HL-60 (cell line): ENCODE measurements at regions not wholly inside any gene's neighbourhood (a gene's known extent, or its start where the extent isn't known, plus 50 kb on each side); places are given as distances from the start of the nearest gene placed in this dataset.
"Not testable (repeated sequence)": the region's sequence is repeated elsewhere in the genome, so short reads cannot be mapped to it uniquely, and the experiment has no call there.

ENCODE experiments used
- DNase-seq, 2 experiments: peaks; one replicate each; pipeline ENCODE4 v3.0.0-alpha.2; 2010 to 2020; ENCODE audit warnings: low read depth in 1 of 2, low spot score in 1 of 2
- H3K27ac ChIP-seq: fragments of 250-450 bp; sonication (Bioruptor Pico); replicated peaks from 2 replicates; pipeline ENCODE4 v1.5.1; 2020; ENCODE audit warnings: mild to moderate bottlenecking, moderate library complexity
- H3K27me3 ChIP-seq: fragments of 250-450 bp; sonication (Bioruptor Pico); 2 replicates; pipeline ENCODE4 v1.5.1; 2021; ENCODE audit warnings: mild to moderate bottlenecking, moderate library complexity; ENCODE audit not compliant: insufficient read depth, poor library complexity, severe bottlenecking
- H3K4me3 ChIP-seq: replicated peaks from 2 replicates; pipeline ENCODE4 v1.5.1; 2011; ENCODE audit warnings: mild to moderate bottlenecking, control low read depth, low read length; ENCODE audit not compliant: insufficient read depth
- GABPA ChIP-seq: IDR thresholded peaks from 2 replicates; pipeline ENCODE4 v1.6.1; 2012; ENCODE audit warnings: low read depth
- POLR2AphosphoS5 ChIP-seq: IDR thresholded peaks from 2 replicates; pipeline ENCODE4 v1.6.1; 2012; ENCODE audit warnings: low read depth
- SPI1 ChIP-seq: IDR thresholded peaks from 2 replicates; pipeline ENCODE4 v1.6.1; 2012; ENCODE audit warnings: low read depth, mild to moderate bottlenecking, borderline replicate concordance
- TF ChIP-seq, protein P1 (sequence below): IDR thresholded peaks from one replicate; pipeline ENCODE4 v1.5.1; 2011; ENCODE audit warnings: low read length, control low read depth, inconsistent platforms; ENCODE audit not compliant: insufficient read depth
- TF ChIP-seq, protein P2 (sequence below): IDR thresholded peaks from 2 replicates; pipeline ENCODE4 v1.6.1; 2012; ENCODE audit warnings: low read depth; ENCODE audit not compliant: insufficient replicate concordance

- Histone ChIP-seq H3K27me3 (no peaks in the 10 kb centered on the region), H3K27ac (no peak overlapping the region), H3K4me3 (no peak overlapping the region)
- DNase-seq: no peak
- TF ChIP-seq POLR2AphosphoS5: no peak
- TF ChIP-seq, protein P1, sequence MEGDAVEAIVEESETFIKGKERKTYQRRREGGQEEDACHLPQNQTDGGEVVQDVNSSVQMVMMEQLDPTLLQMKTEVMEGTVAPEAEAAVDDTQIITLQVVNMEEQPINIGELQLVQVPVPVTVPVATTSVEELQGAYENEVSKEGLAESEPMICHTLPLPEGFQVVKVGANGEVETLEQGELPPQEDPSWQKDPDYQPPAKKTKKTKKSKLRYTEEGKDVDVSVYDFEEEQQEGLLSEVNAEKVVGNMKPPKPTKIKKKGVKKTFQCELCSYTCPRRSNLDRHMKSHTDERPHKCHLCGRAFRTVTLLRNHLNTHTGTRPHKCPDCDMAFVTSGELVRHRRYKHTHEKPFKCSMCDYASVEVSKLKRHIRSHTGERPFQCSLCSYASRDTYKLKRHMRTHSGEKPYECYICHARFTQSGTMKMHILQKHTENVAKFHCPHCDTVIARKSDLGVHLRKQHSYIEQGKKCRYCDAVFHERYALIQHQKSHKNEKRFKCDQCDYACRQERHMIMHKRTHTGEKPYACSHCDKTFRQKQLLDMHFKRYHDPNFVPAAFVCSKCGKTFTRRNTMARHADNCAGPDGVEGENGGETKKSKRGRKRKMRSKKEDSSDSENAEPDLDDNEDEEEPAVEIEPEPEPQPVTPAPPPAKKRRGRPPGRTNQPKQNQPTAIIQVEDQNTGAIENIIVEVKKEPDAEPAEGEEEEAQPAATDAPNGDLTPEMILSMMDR: no peak
- no peak for TF ChIP-seq GABPA
- TF ChIP-seq, protein P2, sequence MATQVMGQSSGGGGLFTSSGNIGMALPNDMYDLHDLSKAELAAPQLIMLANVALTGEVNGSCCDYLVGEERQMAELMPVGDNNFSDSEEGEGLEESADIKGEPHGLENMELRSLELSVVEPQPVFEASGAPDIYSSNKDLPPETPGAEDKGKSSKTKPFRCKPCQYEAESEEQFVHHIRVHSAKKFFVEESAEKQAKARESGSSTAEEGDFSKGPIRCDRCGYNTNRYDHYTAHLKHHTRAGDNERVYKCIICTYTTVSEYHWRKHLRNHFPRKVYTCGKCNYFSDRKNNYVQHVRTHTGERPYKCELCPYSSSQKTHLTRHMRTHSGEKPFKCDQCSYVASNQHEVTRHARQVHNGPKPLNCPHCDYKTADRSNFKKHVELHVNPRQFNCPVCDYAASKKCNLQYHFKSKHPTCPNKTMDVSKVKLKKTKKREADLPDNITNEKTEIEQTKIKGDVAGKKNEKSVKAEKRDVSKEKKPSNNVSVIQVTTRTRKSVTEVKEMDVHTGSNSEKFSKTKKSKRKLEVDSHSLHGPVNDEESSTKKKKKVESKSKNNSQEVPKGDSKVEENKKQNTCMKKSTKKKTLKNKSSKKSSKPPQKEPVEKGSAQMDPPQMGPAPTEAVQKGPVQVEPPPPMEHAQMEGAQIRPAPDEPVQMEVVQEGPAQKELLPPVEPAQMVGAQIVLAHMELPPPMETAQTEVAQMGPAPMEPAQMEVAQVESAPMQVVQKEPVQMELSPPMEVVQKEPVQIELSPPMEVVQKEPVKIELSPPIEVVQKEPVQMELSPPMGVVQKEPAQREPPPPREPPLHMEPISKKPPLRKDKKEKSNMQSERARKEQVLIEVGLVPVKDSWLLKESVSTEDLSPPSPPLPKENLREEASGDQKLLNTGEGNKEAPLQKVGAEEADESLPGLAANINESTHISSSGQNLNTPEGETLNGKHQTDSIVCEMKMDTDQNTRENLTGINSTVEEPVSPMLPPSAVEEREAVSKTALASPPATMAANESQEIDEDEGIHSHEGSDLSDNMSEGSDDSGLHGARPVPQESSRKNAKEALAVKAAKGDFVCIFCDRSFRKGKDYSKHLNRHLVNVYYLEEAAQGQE: no peak
- TF ChIP-seq SPI1: no peak
These were observed 204.1 kb upstream of the CENPE start for GRCh38 chr4:103402198-103402597.

- no peaks in the 10 kb centered on the region for H3K27me3 ChIP-seq
- H3K27ac ChIP-seq: no peak overlapping the region
- no peak for DNase-seq
- TF ChIP-seq GABPA: no peak
- TF ChIP-seq, protein P2: no peak
- no peak for TF ChIP-seq SPI1
- no peak for TF ChIP-seq POLR2AphosphoS5
- TF ChIP-seq, protein P1: no peak
- no peak overlapping the region for H3K4me3 ChIP-seq
These were observed 202.3 kb upstream of the CENPE start for GRCh38 chr4:103400405-103400804.

DNA sequence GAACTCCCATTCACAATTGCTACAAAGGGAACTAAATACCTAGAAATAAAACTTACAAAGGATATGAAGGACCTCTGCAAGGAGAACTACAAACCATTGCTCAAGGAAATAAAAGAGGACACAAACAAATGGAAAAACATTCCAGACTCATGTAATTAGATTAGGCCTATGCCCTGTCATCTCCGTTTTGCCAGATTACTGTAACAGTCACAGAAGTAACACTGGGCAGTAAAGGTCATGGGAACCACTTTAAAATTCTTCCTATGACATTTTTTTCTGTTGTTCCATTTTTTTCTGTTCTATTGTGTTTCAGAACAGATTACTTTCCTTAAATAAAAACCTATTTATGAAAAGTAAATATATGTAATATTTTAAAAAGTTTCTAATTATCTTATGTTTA is 199.4 kb upstream of the CENPE start:
- Histone ChIP-seq H3K27me3 (no peaks in the 10 kb centered on the region), H3K27ac (no peak overlapping the region), H3K4me3 (no peak overlapping the region)
- no peak for DNase-seq
- TF ChIP-seq, protein P2: no peak
- TF ChIP-seq POLR2AphosphoS5 (no peak), SPI1 (no peak), GABPA (no peak)
- TF ChIP-seq, protein P1: no peak

DNA sequence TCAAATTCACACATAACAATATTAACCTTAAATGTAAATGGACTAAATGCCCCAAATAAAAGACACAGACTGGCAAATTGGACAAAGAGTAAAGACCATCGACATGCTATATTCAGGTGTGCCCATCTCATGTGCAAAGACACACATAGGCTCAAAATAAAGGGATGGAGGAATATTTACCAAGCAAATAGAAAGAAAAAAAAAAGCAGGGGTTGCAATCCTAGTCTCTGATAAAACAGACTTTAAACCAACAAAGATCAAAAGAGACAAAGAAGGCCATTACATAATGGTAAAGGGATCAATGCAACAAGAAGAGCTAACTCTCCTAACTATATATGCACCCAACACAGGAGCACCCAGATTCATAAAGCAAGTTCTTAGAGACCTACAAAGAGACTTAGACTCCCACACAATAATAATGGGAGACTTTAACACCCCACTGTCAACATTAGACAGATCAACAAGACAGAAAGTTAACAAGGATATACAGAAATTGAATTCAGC is 189.4 kb upstream of the CENPE start:
- H3K27ac ChIP-seq, DNase-seq, H3K27me3 ChIP-seq, H3K4me3 ChIP-seq: not testable (repeated sequence)

- H3K27me3 ChIP-seq, H3K27ac ChIP-seq, DNase-seq, H3K4me3 ChIP-seq: not testable (repeated sequence)
These were observed 187.4 kb upstream of the CENPE start for GRCh38 chr4:103385565-103385964.
